Left lung (tissue), 4 donors: ENCODE measurements at regions not wholly inside any gene's neighbourhood (a gene's known extent, or its start where the extent isn't known, plus 50 kb on each side); places are given as distances from the start of the nearest gene placed in this dataset.
"Not testable (repeated sequence)": the region's sequence is repeated elsewhere in the genome, so short reads cannot be mapped to it uniquely, and the experiment has no call there.

ENCODE experiments used
- ATAC-seq: fragments of 200-7000 bp; cut with Tn5 transposase; one replicate; pipeline ENCODE4 v1.9.1; 2020; ENCODE audit warnings: moderate library complexity
- DNase-seq, 4 donors: peaks; one replicate each; pipeline ENCODE4 v3.0.0-alpha.2; 2013 to 2020
- H3K27ac ChIP-seq, 2 donors: fragments of 200-600 bp; sonication (generic) in 1 of 2; one replicate each; pipeline versions ENCODE4 v1.5.0 to v1.8.0; 2020 to 2021
- H3K27me3 ChIP-seq, 2 donors: fragments of 200-600 bp; sonication (generic) in 1 of 2; one replicate each; pipeline versions ENCODE4 v1.5.0 to v1.8.0; 2020 to 2021
- H3K36me3 ChIP-seq, 2 donors: fragments of 200-600 bp; sonication (generic) in 1 of 2; one replicate each; pipeline versions ENCODE4 v1.5.0 to v1.8.0; 2020 to 2021
- H3K4me1 ChIP-seq, 2 donors: fragments of 200-600 bp; one replicate each; pipeline ENCODE4 v1.8.0; 2021
- H3K4me3 ChIP-seq, 2 donors: fragments of 200-600 bp; sonication (generic) in 1 of 2; one replicate each; pipeline versions ENCODE4 v1.5.0 to v1.8.0; 2020 to 2021; ENCODE audit warnings: mild to moderate bottlenecking in 1 of 2
- H3K9me3 ChIP-seq, 2 donors: fragments of 200-600 bp; sonication (generic) in 1 of 2; one replicate each; pipeline versions ENCODE4 v1.5.0 to v1.8.0; 2020 to 2021
- intact Hi-C, 2 donors: fragments of 100-400 bp; cut with DNase I; formaldehyde crosslinking; loops; one replicate each; pipeline versions ENCODE4 v1.11.2 to v1.14.2; 2022
- TF ChIP-seq, protein P1 (sequence below), 2 donors: fragments of 200-600 bp; sonication (generic) in 1 of 2; IDR thresholded peaks; one replicate each; pipeline versions ENCODE4 v1.5.0 to v1.8.0; 2021; ENCODE audit warnings: antibody characterized with exemption in 2 of 2
- donor health status: DM: no; HTN: yes; CAD: no.
- donor health status: DM: no; HTN: no; CAD: no.

GRCh38 chr10:121324678-121325213 lies 273.5 kb downstream of the FGFR2 start:
- Histone ChIP-seq H3K27ac (no peak overlapping the region), H3K27me3 (no peaks in the 10 kb centered on the region), H3K4me3 (no peak overlapping the region), H3K9me3 (no peaks in the 10 kb centered on the region), H3K4me1 (no peaks in the 10 kb centered on the region), H3K36me3 (no peaks in the 10 kb centered on the region)
- DNase-seq (peak in 2 of 4 donors; percentile 32 to 41), ATAC-seq (peak; percentile 90)
- intact Hi-C loops = no loop called here
- TF ChIP-seq, protein P1, sequence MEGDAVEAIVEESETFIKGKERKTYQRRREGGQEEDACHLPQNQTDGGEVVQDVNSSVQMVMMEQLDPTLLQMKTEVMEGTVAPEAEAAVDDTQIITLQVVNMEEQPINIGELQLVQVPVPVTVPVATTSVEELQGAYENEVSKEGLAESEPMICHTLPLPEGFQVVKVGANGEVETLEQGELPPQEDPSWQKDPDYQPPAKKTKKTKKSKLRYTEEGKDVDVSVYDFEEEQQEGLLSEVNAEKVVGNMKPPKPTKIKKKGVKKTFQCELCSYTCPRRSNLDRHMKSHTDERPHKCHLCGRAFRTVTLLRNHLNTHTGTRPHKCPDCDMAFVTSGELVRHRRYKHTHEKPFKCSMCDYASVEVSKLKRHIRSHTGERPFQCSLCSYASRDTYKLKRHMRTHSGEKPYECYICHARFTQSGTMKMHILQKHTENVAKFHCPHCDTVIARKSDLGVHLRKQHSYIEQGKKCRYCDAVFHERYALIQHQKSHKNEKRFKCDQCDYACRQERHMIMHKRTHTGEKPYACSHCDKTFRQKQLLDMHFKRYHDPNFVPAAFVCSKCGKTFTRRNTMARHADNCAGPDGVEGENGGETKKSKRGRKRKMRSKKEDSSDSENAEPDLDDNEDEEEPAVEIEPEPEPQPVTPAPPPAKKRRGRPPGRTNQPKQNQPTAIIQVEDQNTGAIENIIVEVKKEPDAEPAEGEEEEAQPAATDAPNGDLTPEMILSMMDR (IDR thresholded peaks at IDR 0.05) = no peak

- no peaks in the 10 kb centered on the region for H3K36me3 ChIP-seq
Measured at GRCh38 chr10:121325490-121326231, 272.6 kb downstream of the FGFR2 start.

DNA sequence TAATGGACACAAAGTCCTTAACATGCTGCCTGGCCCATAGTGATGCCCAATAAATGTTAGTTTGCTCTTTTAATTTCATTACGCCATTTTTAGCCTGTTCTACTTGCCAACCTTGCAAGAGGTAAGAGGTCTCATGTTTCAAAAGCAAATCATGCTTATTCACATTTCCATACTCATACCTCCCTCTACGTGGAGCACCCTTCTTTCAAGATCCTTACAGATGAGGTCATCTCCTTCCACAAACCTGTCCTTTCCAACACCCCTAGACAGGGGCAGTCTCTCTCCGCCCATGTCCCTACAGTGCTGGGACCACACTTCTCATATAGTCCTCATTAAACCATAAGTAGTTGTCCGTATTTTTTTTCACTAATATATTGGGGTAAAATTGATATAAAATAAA lies 271.3 kb downstream of the FGFR2 start:
- H3K4me1 ChIP-seq = no peaks in the 10 kb centered on the region
- H3K9me3 ChIP-seq = no peaks in the 10 kb centered on the region
- no peak overlapping the region for H3K27ac ChIP-seq
- TF ChIP-seq, protein P1 (IDR thresholded peaks at IDR 0.05) = no peak
- intact Hi-C loops = no loop called here
- H3K27me3 ChIP-seq = no peaks in the 10 kb centered on the region
- DNase-seq = peak in 1 of 4 donors; percentile 51
- no peaks in the 10 kb centered on the region for H3K36me3 ChIP-seq
- ATAC-seq = peak; percentile 56
- no peak overlapping the region for H3K4me3 ChIP-seq

More at GRCh38 chr10:121325490-121326231, 272.6 kb downstream of the FGFR2 start:
- no peaks in the 10 kb centered on the region for H3K27me3 ChIP-seq
- intact Hi-C loops = no loop called here
- H3K27ac ChIP-seq = no peak overlapping the region
- H3K4me1 ChIP-seq = no peaks in the 10 kb centered on the region
- TF ChIP-seq, protein P1 (IDR thresholded peaks at IDR 0.05) = no peak
- no peak overlapping the region for H3K4me3 ChIP-seq
- DNase-seq (no peak), ATAC-seq (peak; percentile 61)
- no peaks in the 10 kb centered on the region for H3K9me3 ChIP-seq

GRCh38 chr10:121327727-121328126 lies 270.5 kb downstream of the FGFR2 start:
- DNase-seq = no peak
- TF ChIP-seq, protein P1 (IDR thresholded peaks at IDR 0.05) = no peak
- Histone ChIP-seq H3K27me3 (no peaks in the 10 kb centered on the region), H3K9me3 (no peaks in the 10 kb centered on the region), H3K4me3 (no peak overlapping the region), H3K4me1 (no peaks in the 10 kb centered on the region), H3K36me3 (no peaks in the 10 kb centered on the region), H3K27ac (no peak overlapping the region)
- no peak for ATAC-seq
- intact Hi-C loops = no loop called here

- ATAC-seq, DNase-seq, H3K36me3 ChIP-seq, H3K4me3 ChIP-seq, H3K9me3 ChIP-seq, H3K27me3 ChIP-seq, H3K27ac ChIP-seq, intact Hi-C loops, H3K4me1 ChIP-seq: not testable (repeated sequence)
Measured at GRCh38 chr10:121329631-121330030, 268.6 kb downstream of the FGFR2 start.
